ENCODE measurements at regions not wholly inside any gene's neighbourhood (a gene's known extent, or its start where the extent isn't known, plus 50 kb on each side); places are given as distances from the start of the nearest gene placed in this dataset.

- Histone ChIP-seq H3K4me1 (ENCODE audit: insufficient read depth) (no peaks in the 10 kb centered on the region), H3K9me2 (ENCODE audit: insufficient read depth) (peaks cover 16% of the 10 kb centered on the region; the same call in 1 of the 2 replicates), H3K27ac (ENCODE audit: low read depth) (no peak overlapping the region), H3F3A (replicated peaks; ENCODE audit: low read depth) (no peaks in the 10 kb centered on the region), H3K36me3 (ENCODE audit: insufficient read depth) (no peaks in the 10 kb centered on the region), H3K79me2 (replicated peaks; ENCODE audit: insufficient read depth) (no peaks in the 10 kb centered on the region), H3K4me3 (no peak overlapping the region), H4K20me1 (replicated peaks; ENCODE audit: insufficient read depth) (no peaks in the 10 kb centered on the region), H3K27me3 (ENCODE audit: insufficient read depth) (no peaks in the 10 kb centered on the region), H3K4me2 (no peak overlapping the region), H2AFZ (no peak overlapping the region)
- H3K36me3 Mint-ChIP-seq (ENCODE audit: low read depth), result no peaks in the 10 kb centered on the region
- no peak for TF ChIP-seq EZH2phosphoT487 (IDR thresholded peaks at IDR 0.05; ENCODE audit: unreplicated experiment)
- TF ChIP-seq JUNB (IDR thresholded peaks at IDR 0.05; ENCODE audit: unreplicated experiment), result no peak
- no peak for TF ChIP-seq POLR2AphosphoS5 (IDR thresholded peaks at IDR 0.05; ENCODE audit: low read depth)
- TF ChIP-seq, protein P1, sequence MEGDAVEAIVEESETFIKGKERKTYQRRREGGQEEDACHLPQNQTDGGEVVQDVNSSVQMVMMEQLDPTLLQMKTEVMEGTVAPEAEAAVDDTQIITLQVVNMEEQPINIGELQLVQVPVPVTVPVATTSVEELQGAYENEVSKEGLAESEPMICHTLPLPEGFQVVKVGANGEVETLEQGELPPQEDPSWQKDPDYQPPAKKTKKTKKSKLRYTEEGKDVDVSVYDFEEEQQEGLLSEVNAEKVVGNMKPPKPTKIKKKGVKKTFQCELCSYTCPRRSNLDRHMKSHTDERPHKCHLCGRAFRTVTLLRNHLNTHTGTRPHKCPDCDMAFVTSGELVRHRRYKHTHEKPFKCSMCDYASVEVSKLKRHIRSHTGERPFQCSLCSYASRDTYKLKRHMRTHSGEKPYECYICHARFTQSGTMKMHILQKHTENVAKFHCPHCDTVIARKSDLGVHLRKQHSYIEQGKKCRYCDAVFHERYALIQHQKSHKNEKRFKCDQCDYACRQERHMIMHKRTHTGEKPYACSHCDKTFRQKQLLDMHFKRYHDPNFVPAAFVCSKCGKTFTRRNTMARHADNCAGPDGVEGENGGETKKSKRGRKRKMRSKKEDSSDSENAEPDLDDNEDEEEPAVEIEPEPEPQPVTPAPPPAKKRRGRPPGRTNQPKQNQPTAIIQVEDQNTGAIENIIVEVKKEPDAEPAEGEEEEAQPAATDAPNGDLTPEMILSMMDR (conservative IDR thresholded peaks at IDR 0.05; ENCODE audit: low read depth in 2 of 2), result no peak
- TF ChIP-seq EZH2 (IDR thresholded peaks at IDR 0.05; ENCODE audit: low read depth, unreplicated experiment), result no peak
- TF ChIP-seq REST (IDR thresholded peaks at IDR 0.05; ENCODE audit: unreplicated experiment), result no peak
- TF ChIP-seq ZNF114 (CRISPR knock-in tag; IDR thresholded peaks at IDR 0.05), result no peak
- TF ChIP-seq NANOG (IDR thresholded peaks at IDR 0.05; ENCODE audit: borderline replicate concordance), result no peak
- TF ChIP-seq CREB1 (CRISPR knock-in tag; IDR thresholded peaks at IDR 0.05; ENCODE audit: low read depth), result no peak
- TF ChIP-seq ZNF462 (CRISPR knock-in tag; IDR thresholded peaks at IDR 0.05), result no peak
- no peak overlapping the region for H3K4me3 Mint-ChIP-seq
- H3K27me3 Mint-ChIP-seq (ENCODE audit: insufficient read depth, low read depth, poor library complexity), result no peaks in the 10 kb centered on the region
- H3K9me3 Mint-ChIP-seq, result no peaks in the 10 kb centered on the region
- no peak for DNase-seq (ENCODE audit: low spot score)
- H3K4me1 Mint-ChIP-seq, result no peaks in the 10 kb centered on the region
- ATAC-seq, result no peak
- H3K27ac Mint-ChIP-seq, result no peak overlapping the region
These were observed 537.2 kb downstream of the XPNPEP1 start for GRCh38 chr10:109386101-109386500.

All from GM23338 (cell line).